WTC11 (cell line): ENCODE measurements at regions not wholly inside any gene's neighbourhood (a gene's known extent, or its start where the extent isn't known, plus 50 kb on each side); places are given as distances from the start of the nearest gene placed in this dataset.
A peak's percentile ranks its signal among the peaks of the same experiment; 100 is the strongest.

Experiments used
- CREB1 ChIP-seq: sonication (generic); formaldehyde crosslinking; IDR thresholded peaks from 2 replicates; pipeline ENCODE4 v1.8.0; 2023; ENCODE audit warnings: mild to moderate bottlenecking, missing genetic modification reagents
- E2F1 ChIP-seq: sonication (generic); formaldehyde crosslinking; IDR thresholded peaks from 2 replicates; pipeline ENCODE4 v1.8.0; 2022; ENCODE audit warnings: mild to moderate bottlenecking, missing genetic modification reagents
- FOXP1 ChIP-seq: sonication (generic); formaldehyde crosslinking; IDR thresholded peaks from 2 replicates; pipeline ENCODE4 v1.8.0; 2022; ENCODE audit warnings: missing genetic modification reagents, mild to moderate bottlenecking, moderate library complexity, borderline replicate concordance
- FOXP4 ChIP-seq: sonication (generic); formaldehyde crosslinking; IDR thresholded peaks from 2 replicates; pipeline ENCODE4 v1.8.0; 2022; ENCODE audit warnings: mild to moderate bottlenecking, missing genetic modification reagents
- GABPB1 ChIP-seq: sonication (generic); formaldehyde crosslinking; IDR thresholded peaks from 2 replicates; pipeline ENCODE4 v1.8.1; 2023; ENCODE audit warnings: mild to moderate bottlenecking, missing genetic modification reagents
- JAZF1 ChIP-seq: fragments of 250-450 bp; sonication (Bioruptor Pico); IDR thresholded peaks from 2 replicates; pipeline ENCODE4 v1.9.0; 2021; ENCODE audit warnings: moderate library complexity, mild to moderate bottlenecking, inconsistent platforms
- SOX15 ChIP-seq: fragments of 250-450 bp; sonication (Bioruptor Pico); IDR thresholded peaks from 2 replicates; pipeline ENCODE4 v1.9.0; 2021; ENCODE audit warnings: mild to moderate bottlenecking
- TEAD1 ChIP-seq: sonication (generic); formaldehyde crosslinking; IDR thresholded peaks from 2 replicates; pipeline ENCODE4 v1.8.0; 2022; ENCODE audit warnings: mild to moderate bottlenecking, missing genetic modification reagents
- ZBTB21 ChIP-seq: sonication (generic); formaldehyde crosslinking; IDR thresholded peaks from 2 replicates; pipeline ENCODE4 v1.8.1; 2023; ENCODE audit warnings: mild to moderate bottlenecking, missing genetic modification reagents, borderline replicate concordance
- ZNF121 ChIP-seq: sonication (generic); formaldehyde crosslinking; IDR thresholded peaks from 2 replicates; pipeline ENCODE4 v1.8.0; 2023; ENCODE audit warnings: missing genetic modification reagents
- ZNF281 ChIP-seq: sonication (generic); formaldehyde crosslinking; IDR thresholded peaks from 2 replicates; pipeline ENCODE4 v1.8.0; 2023; ENCODE audit warnings: mild to moderate bottlenecking, missing genetic modification reagents
- ZNF416 ChIP-seq: fragments of 250-450 bp; sonication (Bioruptor Pico); IDR thresholded peaks from 2 replicates; pipeline ENCODE4 v1.9.0; 2021; ENCODE audit warnings: mild to moderate bottlenecking, inconsistent platforms
- TF ChIP-seq, protein P1 (sequence below): sonication (generic); formaldehyde crosslinking; IDR thresholded peaks from 2 replicates; pipeline ENCODE4 v1.8.1; 2023; ENCODE audit warnings: mild to moderate bottlenecking, missing genetic modification reagents, moderate library complexity
- TF ChIP-seq, protein P2 (sequence below): sonication (generic); formaldehyde crosslinking; IDR thresholded peaks from 2 replicates; pipeline ENCODE4 v1.8.1; 2023; ENCODE audit warnings: mild to moderate bottlenecking, missing genetic modification reagents, moderate library complexity
- TF ChIP-seq, protein P3 (sequence below): sonication (generic); formaldehyde crosslinking; IDR thresholded peaks from 2 replicates; pipeline ENCODE4 v1.8.1; 2022; ENCODE audit warnings: low read depth, mild to moderate bottlenecking, moderate library complexity, missing genetic modification reagents, borderline replicate concordance
- TF ChIP-seq, protein P4 (sequence below): sonication (generic); formaldehyde crosslinking; conservative IDR thresholded peaks from 2 replicates; pipeline ENCODE4 v1.8.1; 2023; ENCODE audit warnings: mild to moderate bottlenecking, low read depth, missing genetic modification reagents, moderate library complexity
- TF ChIP-seq, protein P5 (sequence below): sonication (generic); formaldehyde crosslinking; IDR thresholded peaks from 2 replicates; pipeline ENCODE4 v1.8.1; 2022; ENCODE audit warnings: missing genetic modification reagents, borderline replicate concordance

GRCh38 chr10:21417172-21417712 is 108.2 kb downstream of the SKIDA1 start (continued):
- TF ChIP-seq, protein P1, sequence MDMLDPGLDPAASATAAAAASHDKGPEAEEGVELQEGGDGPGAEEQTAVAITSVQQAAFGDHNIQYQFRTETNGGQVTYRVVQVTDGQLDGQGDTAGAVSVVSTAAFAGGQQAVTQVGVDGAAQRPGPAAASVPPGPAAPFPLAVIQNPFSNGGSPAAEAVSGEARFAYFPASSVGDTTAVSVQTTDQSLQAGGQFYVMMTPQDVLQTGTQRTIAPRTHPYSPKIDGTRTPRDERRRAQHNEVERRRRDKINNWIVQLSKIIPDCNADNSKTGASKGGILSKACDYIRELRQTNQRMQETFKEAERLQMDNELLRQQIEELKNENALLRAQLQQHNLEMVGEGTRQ (CRISPR knock-in tag), result peak; percentile 58
- TF ChIP-seq ZBTB21 (0 out of 2 replicates have a peak, but pooled peaks have one; percentile 34), JAZF1 (CRISPR knock-in tag) (no peak), TEAD1 (peak; percentile 36; the same call in 1 of the 2 replicates), SOX15 (CRISPR knock-in tag) (no peak), GABPB1 (CRISPR knock-in tag) (no peak), ZNF121 (CRISPR knock-in tag) (0 out of 2 replicates have a peak, but pooled peaks have one; percentile 26), FOXP1 (no peak), ZNF416 (no peak), ZNF281 (CRISPR knock-in tag) (no peak), E2F1 (CRISPR knock-in tag) (no peak), FOXP4 (no peak), CREB1 (CRISPR knock-in tag) (no peak)
- TF ChIP-seq, protein P2, sequence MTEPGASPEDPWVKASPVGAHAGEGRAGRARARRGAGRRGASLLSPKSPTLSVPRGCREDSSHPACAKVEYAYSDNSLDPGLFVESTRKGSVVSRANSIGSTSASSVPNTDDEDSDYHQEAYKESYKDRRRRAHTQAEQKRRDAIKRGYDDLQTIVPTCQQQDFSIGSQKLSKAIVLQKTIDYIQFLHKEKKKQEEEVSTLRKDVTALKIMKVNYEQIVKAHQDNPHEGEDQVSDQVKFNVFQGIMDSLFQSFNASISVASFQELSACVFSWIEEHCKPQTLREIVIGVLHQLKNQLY (CRISPR knock-in tag), result no peak
- TF ChIP-seq, protein P3, sequence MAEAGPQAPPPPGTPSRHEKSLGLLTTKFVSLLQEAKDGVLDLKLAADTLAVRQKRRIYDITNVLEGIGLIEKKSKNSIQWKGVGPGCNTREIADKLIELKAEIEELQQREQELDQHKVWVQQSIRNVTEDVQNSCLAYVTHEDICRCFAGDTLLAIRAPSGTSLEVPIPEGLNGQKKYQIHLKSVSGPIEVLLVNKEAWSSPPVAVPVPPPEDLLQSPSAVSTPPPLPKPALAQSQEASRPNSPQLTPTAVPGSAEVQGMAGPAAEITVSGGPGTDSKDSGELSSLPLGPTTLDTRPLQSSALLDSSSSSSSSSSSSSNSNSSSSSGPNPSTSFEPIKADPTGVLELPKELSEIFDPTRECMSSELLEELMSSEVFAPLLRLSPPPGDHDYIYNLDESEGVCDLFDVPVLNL (CRISPR knock-in tag), result no peak
- TF ChIP-seq, protein P4, sequence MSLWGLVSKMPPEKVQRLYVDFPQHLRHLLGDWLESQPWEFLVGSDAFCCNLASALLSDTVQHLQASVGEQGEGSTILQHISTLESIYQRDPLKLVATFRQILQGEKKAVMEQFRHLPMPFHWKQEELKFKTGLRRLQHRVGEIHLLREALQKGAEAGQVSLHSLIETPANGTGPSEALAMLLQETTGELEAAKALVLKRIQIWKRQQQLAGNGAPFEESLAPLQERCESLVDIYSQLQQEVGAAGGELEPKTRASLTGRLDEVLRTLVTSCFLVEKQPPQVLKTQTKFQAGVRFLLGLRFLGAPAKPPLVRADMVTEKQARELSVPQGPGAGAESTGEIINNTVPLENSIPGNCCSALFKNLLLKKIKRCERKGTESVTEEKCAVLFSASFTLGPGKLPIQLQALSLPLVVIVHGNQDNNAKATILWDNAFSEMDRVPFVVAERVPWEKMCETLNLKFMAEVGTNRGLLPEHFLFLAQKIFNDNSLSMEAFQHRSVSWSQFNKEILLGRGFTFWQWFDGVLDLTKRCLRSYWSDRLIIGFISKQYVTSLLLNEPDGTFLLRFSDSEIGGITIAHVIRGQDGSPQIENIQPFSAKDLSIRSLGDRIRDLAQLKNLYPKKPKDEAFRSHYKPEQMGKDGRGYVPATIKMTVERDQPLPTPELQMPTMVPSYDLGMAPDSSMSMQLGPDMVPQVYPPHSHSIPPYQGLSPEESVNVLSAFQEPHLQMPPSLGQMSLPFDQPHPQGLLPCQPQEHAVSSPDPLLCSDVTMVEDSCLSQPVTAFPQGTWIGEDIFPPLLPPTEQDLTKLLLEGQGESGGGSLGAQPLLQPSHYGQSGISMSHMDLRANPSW, result no peak
- TF ChIP-seq, protein P5, sequence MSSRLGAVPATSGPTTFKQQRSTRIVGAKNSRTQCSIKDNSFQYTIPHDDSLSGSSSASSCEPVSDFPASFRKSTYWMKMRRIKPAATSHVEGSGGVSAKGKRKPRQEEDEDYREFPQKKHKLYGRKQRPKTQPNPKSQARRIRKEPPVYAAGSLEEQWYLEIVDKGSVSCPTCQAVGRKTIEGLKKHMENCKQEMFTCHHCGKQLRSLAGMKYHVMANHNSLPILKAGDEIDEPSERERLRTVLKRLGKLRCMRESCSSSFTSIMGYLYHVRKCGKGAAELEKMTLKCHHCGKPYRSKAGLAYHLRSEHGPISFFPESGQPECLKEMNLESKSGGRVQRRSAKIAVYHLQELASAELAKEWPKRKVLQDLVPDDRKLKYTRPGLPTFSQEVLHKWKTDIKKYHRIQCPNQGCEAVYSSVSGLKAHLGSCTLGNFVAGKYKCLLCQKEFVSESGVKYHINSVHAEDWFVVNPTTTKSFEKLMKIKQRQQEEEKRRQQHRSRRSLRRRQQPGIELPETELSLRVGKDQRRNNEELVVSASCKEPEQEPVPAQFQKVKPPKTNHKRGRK, result no peak
